PC-3 (cell line): ENCODE measurements at regions not wholly inside any gene's neighbourhood (a gene's known extent, or its start where the extent isn't known, plus 50 kb on each side); places are given as distances from the start of the nearest gene placed in this dataset.

Experiments
- ATAC-seq: fragments of 200-7000 bp; cut with Tn5 transposase; 2 replicates; pipeline ENCODE4 v1.9.1; 2020; ENCODE audit warnings: mild to moderate bottlenecking, moderate library complexity
- BruUV-seq: library from RNA; stranded (reverse); fragments of 400-500 nt; replicated peaks from 2 replicates; lab custom pipeline; 2021; lab: Mats Ljungman, UMichigan
- CTCF ChIA-PET: fragments of 300-600 bp; sonication (Branson Sonifier 250); formaldehyde crosslinking; loops from one replicate; lab custom pipeline; 2022; ENCODE audit warnings: antibody characterized with exemption; lab: Charles Lee
- POLR2A ChIA-PET: fragments of 300-600 bp; sonication (Branson Sonifier 250); formaldehyde crosslinking; loops from one replicate; lab custom pipeline; 2022; ENCODE audit warnings: antibody characterized with exemption; ENCODE audit not compliant: unreplicated experiment; lab: Charles Lee
- DNase-seq: peaks from one replicate; pipeline ENCODE4 v3.0.0-alpha.2; 2015
- H2AFZ ChIP-seq: fragments of 300-600 bp; sonication (generic); 2 replicates; pipeline ENCODE4 v1.6.0; 2016; ENCODE audit warnings: antibody characterized with exemption, low read length
- H3F3A ChIP-seq: fragments of 300-600 bp; sonication (generic); one replicate; pipeline ENCODE4 v1.6.0; 2017; ENCODE audit warnings: antibody characterized with exemption, low read length, control low read depth, mild to moderate bottlenecking; ENCODE audit not compliant: unreplicated experiment
- H3K27ac ChIP-seq: fragments of 300-600 bp; sonication (generic); 2 replicates; pipeline ENCODE4 v1.5.1; 2016; ENCODE audit warnings: mild to moderate bottlenecking, low read length
- H3K27me3 ChIP-seq: fragments of 300-600 bp; sonication (generic); 2 replicates; pipeline ENCODE4 v1.6.1; 2016; ENCODE audit warnings: low read length, mixed read lengths
- H3K36me3 ChIP-seq: fragments of 300-600 bp; sonication (generic); 2 replicates; pipeline ENCODE4 v1.6.1; 2016; ENCODE audit warnings: low read depth, mixed run types, low read length, mixed read lengths
- H3K4me1 ChIP-seq: fragments of 300-600 bp; sonication (generic); 2 replicates; pipeline ENCODE4 v1.5.1; 2016; ENCODE audit warnings: low read length; ENCODE audit not compliant: insufficient read depth
- H3K4me2 ChIP-seq: fragments of 300-600 bp; sonication (generic); 2 replicates; pipeline ENCODE4 v1.6.0; 2016; ENCODE audit warnings: low read length
- H3K4me3 ChIP-seq: fragments of 300-600 bp; sonication (generic); 2 replicates; pipeline ENCODE4 v1.5.1; 2016; ENCODE audit warnings: mild to moderate bottlenecking, low read length, mixed read lengths
- H3K79me2 ChIP-seq: fragments of 300-600 bp; sonication (generic); 2 replicates; pipeline ENCODE4 v1.6.1; 2017; ENCODE audit warnings: low read length, mixed read lengths
- H3K9ac ChIP-seq: fragments of 300-600 bp; sonication (generic); 2 replicates; pipeline ENCODE4 v1.6.0; 2016; ENCODE audit warnings: mild to moderate bottlenecking, low read length
- H3K9me2 ChIP-seq: fragments of 300-600 bp; sonication (generic); replicated peaks from 2 replicates; pipeline ENCODE4 v1.6.1; 2016; ENCODE audit warnings: mixed run types, low read length, mixed read lengths
- H3K9me3 ChIP-seq: fragments of 300-600 bp; sonication (generic); 2 replicates; pipeline ENCODE4 v1.6.1; 2016; ENCODE audit warnings: low read length, mixed read lengths
- H4K20me1 ChIP-seq: fragments of 300-600 bp; sonication (generic); 2 replicates; pipeline ENCODE4 v1.6.1; 2016; ENCODE audit warnings: low read length, mixed read lengths
- EZH2 ChIP-seq: fragments of 300-600 bp; sonication (generic); IDR thresholded peaks from one replicate; pipeline ENCODE4 v1.6.1; 2017; ENCODE audit warnings: antibody characterized with exemption, mild to moderate bottlenecking, low read length; ENCODE audit not compliant: unreplicated experiment
- EZH2phosphoT487 ChIP-seq: fragments of 300-600 bp; sonication (generic); IDR thresholded peaks from 2 replicates; pipeline ENCODE4 v1.6.1; 2018; ENCODE audit warnings: mild to moderate bottlenecking, antibody characterized with exemption, low read length, borderline replicate concordance
- intact Hi-C: fragments of 100-400 bp; cut with micrococcal nuclease; formaldehyde crosslinking; loops from 2 replicates; pipeline ENCODE4 v1.9.0; 2023
- TF ChIP-seq, protein P1 (sequence below): fragments of 300-600 bp; sonication (generic); conservative IDR thresholded peaks from 2 replicates; pipeline ENCODE4 v1.5.1; 2017; ENCODE audit warnings: antibody characterized with exemption, low read depth, mild to moderate bottlenecking, low read length

DNA sequence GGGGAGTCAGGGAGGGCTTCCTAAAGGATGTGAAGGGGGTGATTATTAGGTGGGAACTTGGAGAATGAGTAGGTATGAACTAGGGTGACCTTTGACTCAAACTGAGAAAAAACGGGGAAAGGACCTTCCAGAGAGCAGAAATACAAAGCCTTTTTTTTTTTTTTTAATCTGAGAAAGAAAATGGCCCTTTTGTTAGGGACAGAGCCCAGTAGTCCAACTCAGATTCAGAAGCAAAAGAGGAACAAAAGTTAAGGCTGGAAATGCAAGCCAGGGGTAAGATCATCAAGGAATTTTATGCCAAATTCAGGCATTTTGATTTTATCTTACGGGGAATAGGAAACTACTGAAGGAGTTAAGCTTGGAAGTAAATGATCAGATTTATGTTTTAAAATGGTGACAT, 96.0 kb upstream of the SMYD2 start:
- no peak for DNase-seq
- no peak overlapping the region for H3K4me2 ChIP-seq
- no peaks in the 10 kb centered on the region for H3K4me1 ChIP-seq
- H3K4me3 ChIP-seq = no peak overlapping the region
- no peak overlapping the region for H2AFZ ChIP-seq
- CTCF ChIA-PET = no interaction called here
- no peaks in the 10 kb centered on the region for H3K9me3 ChIP-seq
- no peak for ATAC-seq
- H3K9me2 ChIP-seq = no peaks in the 10 kb centered on the region
- no peaks in the 10 kb centered on the region for H3K36me3 ChIP-seq
- peaks cover 89% of the 10 kb centered on the region for H3K27me3 ChIP-seq
- H4K20me1 ChIP-seq = no peaks in the 10 kb centered on the region
- no peaks in the 10 kb centered on the region for H3K79me2 ChIP-seq
- TF ChIP-seq, protein P1, sequence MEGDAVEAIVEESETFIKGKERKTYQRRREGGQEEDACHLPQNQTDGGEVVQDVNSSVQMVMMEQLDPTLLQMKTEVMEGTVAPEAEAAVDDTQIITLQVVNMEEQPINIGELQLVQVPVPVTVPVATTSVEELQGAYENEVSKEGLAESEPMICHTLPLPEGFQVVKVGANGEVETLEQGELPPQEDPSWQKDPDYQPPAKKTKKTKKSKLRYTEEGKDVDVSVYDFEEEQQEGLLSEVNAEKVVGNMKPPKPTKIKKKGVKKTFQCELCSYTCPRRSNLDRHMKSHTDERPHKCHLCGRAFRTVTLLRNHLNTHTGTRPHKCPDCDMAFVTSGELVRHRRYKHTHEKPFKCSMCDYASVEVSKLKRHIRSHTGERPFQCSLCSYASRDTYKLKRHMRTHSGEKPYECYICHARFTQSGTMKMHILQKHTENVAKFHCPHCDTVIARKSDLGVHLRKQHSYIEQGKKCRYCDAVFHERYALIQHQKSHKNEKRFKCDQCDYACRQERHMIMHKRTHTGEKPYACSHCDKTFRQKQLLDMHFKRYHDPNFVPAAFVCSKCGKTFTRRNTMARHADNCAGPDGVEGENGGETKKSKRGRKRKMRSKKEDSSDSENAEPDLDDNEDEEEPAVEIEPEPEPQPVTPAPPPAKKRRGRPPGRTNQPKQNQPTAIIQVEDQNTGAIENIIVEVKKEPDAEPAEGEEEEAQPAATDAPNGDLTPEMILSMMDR = no peak
- TF ChIP-seq EZH2phosphoT487 (no peak), EZH2 (no peak)
- H3F3A ChIP-seq = no peaks in the 10 kb centered on the region
- intact Hi-C loops = no loop called here
- no peak overlapping the region for H3K9ac ChIP-seq
- no TSS peak for BruUV-seq
- H3K27ac ChIP-seq = no peak overlapping the region
- POLR2A ChIA-PET = no interaction called here

- no TSS peak for BruUV-seq
- TF ChIP-seq, protein P1 = no peak
- TF ChIP-seq EZH2 = no peak
- TF ChIP-seq EZH2phosphoT487 = no peak
- CTCF ChIA-PET = no interaction called here
Measured at GRCh38 chr1:214186103-214186824, 94.7 kb upstream of the SMYD2 start.

More at GRCh38 chr1:214186103-214186824, 94.7 kb upstream of the SMYD2 start:
- Histone ChIP-seq H3K4me2 (no peak overlapping the region), H3K79me2 (no peaks in the 10 kb centered on the region), H3K4me3 (no peak overlapping the region), H3K27me3 (peaks cover 93% of the 10 kb centered on the region), H3K9ac (no peak overlapping the region), H3K9me3 (no peaks in the 10 kb centered on the region), H3F3A (no peaks in the 10 kb centered on the region), H3K27ac (no peak overlapping the region), H4K20me1 (no peaks in the 10 kb centered on the region), H3K9me2 (no peaks in the 10 kb centered on the region), H3K4me1 (no peaks in the 10 kb centered on the region), H3K36me3 (no peaks in the 10 kb centered on the region), H2AFZ (no peak overlapping the region)
- intact Hi-C loops = no loop called here
- ATAC-seq (no peak), DNase-seq (no peak)
- POLR2A ChIA-PET = no interaction called here
